ENCODE measurements at regions not wholly inside any gene's neighbourhood (a gene's known extent, or its start where the extent isn't known, plus 50 kb on each side); places are given as distances from the start of the nearest gene placed in this dataset.

GRCh38 chr2:102978091-102978490 lies 216.3 kb downstream of the TMEM182 start (continued):
- TF ChIP-seq CHD7 (IDR thresholded peaks at IDR 0.05; ENCODE audit: insufficient replicate concordance, low read length): no peak
